Endothelial cell (in vitro differentiated cells): ENCODE measurements at regions not wholly inside any gene's neighbourhood (a gene's known extent, or its start where the extent isn't known, plus 50 kb on each side); places are given as distances from the start of the nearest gene placed in this dataset.

Experiments
- DNase-seq: peaks from one replicate; pipeline ENCODE4 v3.0.0; 2021; ENCODE audit warnings: low spot score
- H3K27ac Mint-ChIP-seq: one replicate; pipeline ENCODE4 v1.8.0; 2021; ENCODE audit warnings: mixed read lengths, inconsistent platforms; ENCODE audit not compliant: unreplicated experiment
- H3K27me3 Mint-ChIP-seq: one replicate; pipeline ENCODE4 v1.8.0; 2021; ENCODE audit warnings: mild to moderate bottlenecking, moderate library complexity, mixed read lengths, inconsistent platforms; ENCODE audit not compliant: unreplicated experiment
- H3K36me3 Mint-ChIP-seq: one replicate; pipeline ENCODE4 v1.8.0; 2021; ENCODE audit warnings: mild to moderate bottlenecking, low read depth, mixed read lengths, inconsistent platforms; ENCODE audit not compliant: unreplicated experiment
- H3K4me1 Mint-ChIP-seq: one replicate; pipeline ENCODE4 v1.8.0; 2021; ENCODE audit warnings: mild to moderate bottlenecking, mixed read lengths, inconsistent platforms; ENCODE audit not compliant: unreplicated experiment
- H3K4me3 Mint-ChIP-seq: one replicate; pipeline ENCODE4 v1.8.0; 2021; ENCODE audit warnings: mild to moderate bottlenecking, mixed read lengths, inconsistent platforms; ENCODE audit not compliant: unreplicated experiment
- H3K9me3 Mint-ChIP-seq: one replicate; pipeline ENCODE4 v1.8.0; 2021; ENCODE audit warnings: mixed read lengths, inconsistent platforms; ENCODE audit not compliant: unreplicated experiment
- TF ChIP-seq, protein P1 (sequence below): fragments of 200-600 bp; sonication (generic); IDR thresholded peaks from one replicate; pipeline ENCODE4 v1.5.0; 2021; ENCODE audit warnings: antibody characterized with exemption; ENCODE audit not compliant: unreplicated experiment

DNA sequence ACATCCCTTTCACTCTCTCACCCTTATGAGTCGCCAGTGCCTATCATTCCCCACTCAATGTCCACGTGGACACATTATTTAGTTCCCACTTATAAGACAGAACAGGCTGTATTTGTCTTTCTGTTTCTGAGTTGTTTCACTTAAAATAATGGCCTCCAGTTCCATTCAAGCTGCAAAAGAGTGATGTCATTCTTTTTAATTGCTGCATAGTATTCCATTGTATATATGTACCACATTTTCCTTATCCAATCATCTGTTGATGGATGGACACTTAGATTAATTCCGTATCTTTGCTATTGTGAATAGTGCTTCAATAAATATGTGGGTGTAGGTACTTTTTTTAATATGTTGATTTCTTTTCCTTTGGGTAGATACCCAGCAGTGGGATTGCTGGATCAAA lies 79.1 kb downstream of the ZNF365 start:
- TF ChIP-seq, protein P1, sequence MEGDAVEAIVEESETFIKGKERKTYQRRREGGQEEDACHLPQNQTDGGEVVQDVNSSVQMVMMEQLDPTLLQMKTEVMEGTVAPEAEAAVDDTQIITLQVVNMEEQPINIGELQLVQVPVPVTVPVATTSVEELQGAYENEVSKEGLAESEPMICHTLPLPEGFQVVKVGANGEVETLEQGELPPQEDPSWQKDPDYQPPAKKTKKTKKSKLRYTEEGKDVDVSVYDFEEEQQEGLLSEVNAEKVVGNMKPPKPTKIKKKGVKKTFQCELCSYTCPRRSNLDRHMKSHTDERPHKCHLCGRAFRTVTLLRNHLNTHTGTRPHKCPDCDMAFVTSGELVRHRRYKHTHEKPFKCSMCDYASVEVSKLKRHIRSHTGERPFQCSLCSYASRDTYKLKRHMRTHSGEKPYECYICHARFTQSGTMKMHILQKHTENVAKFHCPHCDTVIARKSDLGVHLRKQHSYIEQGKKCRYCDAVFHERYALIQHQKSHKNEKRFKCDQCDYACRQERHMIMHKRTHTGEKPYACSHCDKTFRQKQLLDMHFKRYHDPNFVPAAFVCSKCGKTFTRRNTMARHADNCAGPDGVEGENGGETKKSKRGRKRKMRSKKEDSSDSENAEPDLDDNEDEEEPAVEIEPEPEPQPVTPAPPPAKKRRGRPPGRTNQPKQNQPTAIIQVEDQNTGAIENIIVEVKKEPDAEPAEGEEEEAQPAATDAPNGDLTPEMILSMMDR, result no peak
- no peak overlapping the region for H3K4me3 Mint-ChIP-seq
- H3K27me3 Mint-ChIP-seq, result peaks cover 2% of the 10 kb centered on the region
- H3K27ac Mint-ChIP-seq, result no peak overlapping the region
- H3K4me1 Mint-ChIP-seq, result no peaks in the 10 kb centered on the region
- no peaks in the 10 kb centered on the region for H3K9me3 Mint-ChIP-seq
- DNase-seq, result no peak
- no peaks in the 10 kb centered on the region for H3K36me3 Mint-ChIP-seq

DNA sequence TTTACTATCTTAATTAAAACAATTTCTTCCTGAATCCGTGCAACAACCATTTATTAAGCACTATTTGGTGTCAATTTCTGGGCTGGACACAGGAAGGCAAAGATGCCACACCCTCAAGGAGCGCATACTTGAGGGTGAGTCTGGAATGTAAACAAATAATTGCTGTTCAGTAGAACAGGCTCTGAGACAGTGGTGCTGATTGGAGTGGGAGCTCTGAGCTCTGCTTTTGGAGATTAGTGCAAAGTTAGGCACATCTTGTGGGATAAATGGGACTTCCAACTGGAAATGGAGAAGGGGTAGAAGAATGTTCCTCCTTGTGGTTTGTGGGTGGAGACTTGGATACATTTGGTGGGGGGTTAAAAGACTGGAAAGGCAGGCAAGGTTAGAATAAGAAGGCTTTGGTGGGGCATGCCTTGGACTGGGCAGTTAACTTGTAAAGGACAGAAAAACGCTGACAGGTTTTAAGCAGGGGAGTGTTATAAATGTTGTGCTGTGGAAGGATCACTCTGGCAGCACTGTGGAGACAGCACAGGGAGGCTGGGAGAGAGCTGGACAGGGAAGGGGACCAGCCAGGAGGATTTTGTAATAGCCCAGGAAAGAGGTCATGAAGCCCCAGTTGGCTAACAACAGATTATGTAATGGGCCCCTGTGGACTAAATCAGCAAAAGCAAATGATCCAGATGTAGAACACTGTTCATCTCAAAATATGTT lies 80.7 kb downstream of the ZNF365 start:
- Mint-ChIP-seq H3K9me3 (no peaks in the 10 kb centered on the region), H3K27ac (no peak overlapping the region), H3K36me3 (no peaks in the 10 kb centered on the region), H3K27me3 (peaks cover 2% of the 10 kb centered on the region), H3K4me1 (no peaks in the 10 kb centered on the region), H3K4me3 (no peak overlapping the region)
- TF ChIP-seq, protein P1, result no peak
- DNase-seq, result no peak

GRCh38 chr10:62456611-62457101 lies 82.5 kb downstream of the ZNF365 start:
- no peak overlapping the region for H3K4me3 Mint-ChIP-seq
- TF ChIP-seq, protein P1, result no peak
- H3K27ac Mint-ChIP-seq, result no peak overlapping the region
- H3K4me1 Mint-ChIP-seq, result no peaks in the 10 kb centered on the region
- no peaks in the 10 kb centered on the region for H3K27me3 Mint-ChIP-seq
- H3K36me3 Mint-ChIP-seq, result no peaks in the 10 kb centered on the region
- no peaks in the 10 kb centered on the region for H3K9me3 Mint-ChIP-seq
- no peak for DNase-seq

DNA sequence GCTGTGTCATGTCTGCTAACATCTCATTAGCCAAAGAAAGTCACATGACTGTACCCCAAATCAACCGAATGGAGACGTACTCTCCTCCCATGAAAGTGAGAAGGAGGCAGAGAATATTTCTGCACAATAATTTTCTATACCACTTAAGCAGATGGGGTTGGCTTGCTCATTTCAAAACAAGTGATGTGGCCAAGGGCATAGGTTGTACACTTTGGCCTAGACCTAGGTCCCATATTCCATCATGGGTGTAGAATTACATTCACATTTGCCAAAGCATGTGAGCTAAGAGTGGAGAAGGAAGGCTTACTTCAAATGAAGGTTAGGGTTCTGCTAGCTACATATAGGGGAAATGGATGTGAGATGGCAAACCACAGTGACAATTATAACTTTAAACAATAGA lies 83.0 kb downstream of the ZNF365 start:
- TF ChIP-seq, protein P1, result no peak
- Mint-ChIP-seq H3K4me1 (no peaks in the 10 kb centered on the region), H3K27me3 (no peaks in the 10 kb centered on the region), H3K27ac (no peak overlapping the region), H3K9me3 (no peaks in the 10 kb centered on the region), H3K36me3 (no peaks in the 10 kb centered on the region), H3K4me3 (no peak overlapping the region)
- DNase-seq, result no peak

GRCh38 chr10:62457598-62457997 lies 83.4 kb downstream of the ZNF365 start:
- Mint-ChIP-seq H3K36me3 (no peaks in the 10 kb centered on the region), H3K4me3 (no peak overlapping the region), H3K9me3 (no peaks in the 10 kb centered on the region), H3K27me3 (no peaks in the 10 kb centered on the region), H3K27ac (no peak overlapping the region), H3K4me1 (no peaks in the 10 kb centered on the region)
- DNase-seq, result no peak
- TF ChIP-seq, protein P1, result no peak
